HuH-7 (cell line): ENCODE measurements at regions not wholly inside any gene's neighbourhood (a gene's known extent, or its start where the extent isn't known, plus 50 kb on each side); places are given as distances from the start of the nearest gene placed in this dataset.
"Not testable (repeated sequence)": the region's sequence is repeated elsewhere in the genome, so short reads cannot be mapped to it uniquely, and the experiment has no call there.

Source experiments
- DNase-seq: peaks from one replicate; pipeline ENCODE4 v3.0.0; 2011; ENCODE audit warnings: low spot score

- no peak for DNase-seq
Observed at GRCh38 chr15:70576696-70577095, 186.7 kb downstream of the UACA start.

GRCh38 chr15:70576276-70576675 lies 187.1 kb downstream of the UACA start:
- DNase-seq = no peak

GRCh38 chr15:70575231-70576226 lies 187.8 kb downstream of the UACA start:
- no peak for DNase-seq

- not testable (repeated sequence) for DNase-seq
Observed at GRCh38 chr15:70574325-70574724, 189.0 kb downstream of the UACA start.

- no peak for DNase-seq
Observed at GRCh38 chr15:70573121-70573850, 190.1 kb downstream of the UACA start.

- no peak for DNase-seq
Observed at GRCh38 chr15:70569714-70570231, 193.6 kb downstream of the UACA start.

- DNase-seq = no peak
Observed at GRCh38 chr15:70569091-70569713, 194.2 kb downstream of the UACA start.

- no peak for DNase-seq
Observed at GRCh38 chr15:70566989-70567388, 196.4 kb downstream of the UACA start.

- no peak for DNase-seq
Observed at GRCh38 chr15:70566047-70566835, 197.1 kb downstream of the UACA start.

GRCh38 chr15:70563561-70564095 lies 199.7 kb downstream of the UACA start:
- DNase-seq = no peak

GRCh38 chr15:70562906-70563305 lies 200.5 kb downstream of the UACA start:
- DNase-seq = no peak

- DNase-seq = no peak
Observed at GRCh38 chr15:70561885-70562284, 201.5 kb downstream of the UACA start.

GRCh38 chr15:70560617-70561328 lies 202.6 kb downstream of the UACA start:
- no peak for DNase-seq

GRCh38 chr15:70559265-70560239 lies 203.8 kb downstream of the UACA start:
- no peak for DNase-seq

GRCh38 chr15:70558406-70559264 lies 204.7 kb downstream of the UACA start:
- no peak for DNase-seq

GRCh38 chr15:70557521-70558258 lies 205.7 kb downstream of the UACA start:
- DNase-seq = no peak

- DNase-seq = no peak
Observed at GRCh38 chr15:70556779-70557178, 206.6 kb downstream of the UACA start.
